SW 1271 (cell line): ENCODE measurements at regions not wholly inside any gene's neighbourhood (a gene's known extent, or its start where the extent isn't known, plus 50 kb on each side); places are given as distances from the start of the nearest gene placed in this dataset.

Experiments used
- DNase-seq, 2 experiments: peaks; one replicate each; lab custom pipeline; 2025; lab: John Stamatoyannopoulos, UW

GRCh38 chr4:26104056-26104685 is 190.2 kb downstream of the SMIM20 start:
- DNase-seq, result no peak

- no peak for DNase-seq
These were observed 191.3 kb downstream of the SMIM20 start for GRCh38 chr4:26105337-26105736.

- no peak for DNase-seq
These were observed 192.0 kb downstream of the SMIM20 start for GRCh38 chr4:26105815-26106699.

GRCh38 chr4:26106776-26107175 is 192.8 kb downstream of the SMIM20 start:
- no peak for DNase-seq

- no peak for DNase-seq
These were observed 194.0 kb downstream of the SMIM20 start for GRCh38 chr4:26108054-26108453.

- DNase-seq, result no peak
These were observed 196.5 kb downstream of the SMIM20 start for GRCh38 chr4:26110493-26110892.

- no peak for DNase-seq
These were observed 199.4 kb downstream of the SMIM20 start for GRCh38 chr4:26113339-26113940.

GRCh38 chr4:26116057-26116456 is 202.0 kb downstream of the SMIM20 start:
- DNase-seq, result no peak

GRCh38 chr4:26120098-26120825 is 200.6 kb upstream of the RBPJ start:
- no peak for DNase-seq

- no peak for DNase-seq
These were observed 198.1 kb upstream of the RBPJ start for GRCh38 chr4:26122690-26123089.

GRCh38 chr4:26124753-26125321 is 196.0 kb upstream of the RBPJ start:
- DNase-seq, result peak in 1 of 2 experiments; percentile 3

- DNase-seq, result no peak
These were observed 194.6 kb upstream of the RBPJ start for GRCh38 chr4:26126143-26126718.

GRCh38 chr4:26126994-26127393 is 193.8 kb upstream of the RBPJ start:
- no peak for DNase-seq

GRCh38 chr4:26127851-26128337 is 192.9 kb upstream of the RBPJ start:
- DNase-seq, result no peak

GRCh38 chr4:26130173-26130572 is 190.6 kb upstream of the RBPJ start:
- DNase-seq, result no peak

- DNase-seq, result no peak
These were observed 189.9 kb upstream of the RBPJ start for GRCh38 chr4:26130841-26131432.

GRCh38 chr4:26131711-26132110 is 189.1 kb upstream of the RBPJ start:
- DNase-seq, result no peak

GRCh38 chr4:26132858-26133257 is 188.0 kb upstream of the RBPJ start:
- DNase-seq, result no peak

GRCh38 chr4:26133840-26134239 is 187.0 kb upstream of the RBPJ start:
- no peak for DNase-seq

GRCh38 chr4:26135331-26135730 is 185.5 kb upstream of the RBPJ start:
- DNase-seq, result no peak

- no peak for DNase-seq
These were observed 184.2 kb upstream of the RBPJ start for GRCh38 chr4:26136615-26137014.
